HG03139 (cell line): ENCODE measurements at regions not wholly inside any gene's neighbourhood (a gene's known extent, or its start where the extent isn't known, plus 50 kb on each side); places are given as distances from the start of the nearest gene placed in this dataset.

ENCODE experiments used
- ATAC-seq: cut with Tn5 transposase; IDR thresholded peaks from one replicate; pipeline ENCODE4 v1.9.1; 2021; ENCODE audit not compliant: unreplicated experiment

- ATAC-seq: no peak
Measured at GRCh38 chr16:85254051-85254450, 141.8 kb upstream of the CIBAR2 start.

GRCh38 chr16:85254921-85255320 lies 142.6 kb upstream of the CIBAR2 start:
- no peak for ATAC-seq

DNA sequence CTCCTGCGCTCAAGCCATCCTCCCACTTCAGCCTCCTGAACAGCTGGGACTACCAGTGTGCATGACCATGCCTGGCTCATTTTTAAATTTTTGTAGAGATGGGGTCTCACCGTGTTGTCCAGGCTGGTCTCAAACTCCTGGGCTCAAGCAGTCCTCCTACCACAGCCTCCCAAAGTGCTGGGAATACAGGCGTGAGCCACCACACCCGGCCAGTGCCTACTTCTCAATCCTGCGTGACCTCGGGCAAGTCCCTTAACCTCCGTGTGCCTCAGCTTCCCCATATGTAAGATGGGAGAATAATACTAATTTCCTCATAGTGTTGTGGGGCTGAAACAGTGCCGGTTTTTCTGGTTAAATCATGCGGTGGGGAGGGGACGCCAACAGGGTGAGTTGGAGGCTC lies 143.5 kb upstream of the CIBAR2 start:
- ATAC-seq: no peak

DNA sequence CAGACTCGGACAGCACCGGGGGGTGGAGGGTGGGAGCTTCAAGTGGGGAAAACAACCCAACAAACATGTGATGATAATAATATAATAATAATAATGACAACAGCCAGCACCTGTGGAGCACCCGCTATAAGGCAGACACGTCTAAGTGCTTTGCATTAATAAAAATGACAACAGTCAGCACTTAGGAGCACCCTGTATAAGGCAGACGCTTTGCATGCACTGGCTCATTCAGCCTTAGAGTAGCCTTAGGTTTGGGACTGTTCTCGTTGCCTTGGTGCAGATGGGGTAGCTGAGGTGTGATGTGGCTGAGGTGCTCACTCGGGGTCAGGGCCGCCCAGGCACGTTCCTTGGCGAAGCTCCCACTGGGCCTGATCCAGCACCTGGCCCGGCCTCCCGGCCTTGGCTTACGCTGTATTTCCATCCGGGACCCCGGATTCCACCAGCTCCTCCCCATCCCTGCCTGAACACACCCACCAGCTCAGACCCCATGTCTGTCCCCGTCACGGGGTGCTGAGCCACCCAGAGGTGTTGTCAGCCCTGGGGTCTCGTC lies 144.0 kb upstream of the CIBAR2 start:
- ATAC-seq: no peak

DNA sequence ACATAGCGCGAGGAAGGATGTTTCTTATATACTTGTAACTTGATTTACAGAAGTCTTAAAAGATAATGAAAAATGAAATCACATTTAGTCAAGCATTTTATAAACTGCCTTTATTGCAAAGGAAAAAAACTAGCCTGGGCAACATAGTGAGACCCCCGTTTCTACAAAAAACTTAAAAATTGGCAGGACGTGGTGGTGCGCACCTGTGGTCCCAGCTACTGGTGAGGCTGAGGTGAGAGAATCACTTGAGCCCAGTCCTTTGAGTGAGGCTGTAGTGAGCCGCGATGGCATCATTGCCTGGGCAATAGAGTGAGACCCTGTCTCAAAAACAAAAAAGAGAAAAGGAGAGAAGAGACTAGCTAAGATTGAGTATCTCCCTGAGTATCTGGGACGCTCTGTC lies 145.2 kb upstream of the CIBAR2 start:
- no peak for ATAC-seq

DNA sequence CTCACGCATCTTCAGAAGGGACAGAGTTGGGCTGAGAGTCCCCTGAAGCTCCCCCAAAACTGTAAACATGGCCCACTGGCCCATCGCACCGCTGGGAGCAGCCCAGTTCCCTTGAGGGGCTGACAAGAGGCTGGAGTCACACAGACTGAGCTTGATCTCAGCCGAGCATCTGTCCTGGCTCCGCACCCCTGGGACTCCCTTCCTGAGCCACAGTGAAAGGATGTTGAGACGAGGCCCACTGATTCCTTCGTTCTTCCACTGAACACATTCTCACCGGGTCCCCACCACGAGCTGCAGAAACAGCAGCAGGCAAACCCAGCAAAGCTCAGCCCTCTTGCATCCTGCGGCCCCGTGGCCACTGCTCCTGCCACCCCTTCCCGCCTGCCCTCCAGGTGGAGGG lies 145.9 kb upstream of the CIBAR2 start:
- no peak for ATAC-seq

DNA sequence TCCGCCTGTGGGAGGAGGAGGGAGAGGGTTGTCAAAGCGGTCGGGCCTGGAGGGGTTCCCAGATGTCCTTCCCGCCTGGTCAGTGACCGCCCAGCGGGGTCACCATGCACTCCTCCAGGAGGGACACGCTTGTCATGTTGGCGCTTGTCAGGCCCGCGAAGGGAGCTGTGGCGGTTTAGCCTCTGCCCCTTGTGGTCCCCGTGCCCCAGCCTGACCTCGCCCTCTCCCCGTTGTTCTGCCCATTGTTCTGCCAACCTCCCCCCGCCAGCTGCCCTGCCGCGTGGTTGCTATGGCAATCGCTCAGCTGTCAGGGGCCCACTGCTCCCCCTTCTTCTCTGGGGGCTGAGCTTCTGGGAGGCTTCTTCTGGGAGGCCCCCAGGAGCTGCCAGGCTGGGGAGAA lies 146.4 kb upstream of the CIBAR2 start:
- ATAC-seq: no peak

GRCh38 chr16:85259115-85259831 lies 147.0 kb upstream of the CIBAR2 start:
- ATAC-seq: no peak

GRCh38 chr16:85259832-85260167 lies 147.5 kb upstream of the CIBAR2 start:
- no peak for ATAC-seq

DNA sequence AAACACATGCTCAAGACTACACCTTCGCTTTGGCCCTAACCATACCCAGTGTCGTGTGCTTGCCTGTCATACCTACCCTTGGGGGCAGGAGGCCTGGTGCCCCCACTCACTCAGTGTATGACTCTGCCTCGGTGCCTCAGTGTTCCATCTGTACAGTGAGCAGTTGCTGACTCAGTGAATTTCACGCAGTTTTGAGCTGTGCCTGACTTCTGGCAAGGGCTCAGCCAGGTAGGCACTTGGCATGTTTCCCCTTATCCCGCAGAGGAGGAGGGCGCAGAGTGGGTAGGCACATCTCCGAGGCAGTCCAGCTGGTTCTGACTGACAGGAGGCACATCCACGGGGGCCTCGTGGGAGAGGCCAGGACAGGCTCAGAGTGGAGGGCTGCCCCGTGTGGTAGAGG lies 148.9 kb upstream of the CIBAR2 start:
- ATAC-seq: no peak

DNA sequence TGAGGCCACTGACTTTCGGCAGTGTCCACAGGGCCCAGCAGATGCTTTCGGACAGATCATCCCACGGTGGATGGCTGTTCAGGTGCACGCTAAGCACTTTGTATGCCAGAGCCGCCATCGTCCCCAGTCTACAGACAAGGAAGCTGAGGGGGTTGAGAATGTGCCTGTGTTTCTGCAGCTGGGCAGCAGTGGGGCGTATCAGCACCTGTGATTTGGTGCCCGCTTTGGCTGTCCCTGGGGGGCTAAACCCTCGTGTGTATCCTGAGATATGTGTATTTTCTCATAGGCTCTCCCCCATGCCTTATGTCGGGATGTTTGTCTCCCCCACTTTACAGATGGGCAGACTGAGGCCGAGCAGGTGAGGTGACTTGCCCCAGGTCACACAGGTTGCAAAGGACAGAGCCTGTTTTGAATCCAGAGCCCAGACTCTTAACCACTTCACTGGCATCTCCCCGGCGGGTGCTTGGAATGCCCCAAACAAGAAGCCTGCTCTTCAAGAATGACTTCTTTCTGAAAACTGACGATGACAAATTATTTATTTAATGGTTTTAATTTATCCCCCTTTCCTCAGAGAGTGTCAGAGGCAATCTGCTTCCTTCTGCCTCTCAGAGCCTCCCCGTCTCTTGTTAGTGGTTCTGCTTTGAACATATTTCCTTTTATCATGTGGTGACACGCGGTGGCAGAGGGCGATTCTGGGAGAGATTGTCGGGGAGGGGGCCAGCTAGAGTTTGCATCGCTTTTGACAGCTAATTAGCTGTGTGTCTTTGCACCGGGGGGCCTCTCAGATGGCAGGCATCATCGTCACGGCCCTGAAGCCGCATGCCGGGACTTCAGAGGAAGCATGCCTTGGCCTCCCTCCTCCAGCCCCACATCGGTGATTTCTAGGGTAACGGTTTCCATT lies 149.6 kb upstream of the CIBAR2 start:
- ATAC-seq: no peak

DNA sequence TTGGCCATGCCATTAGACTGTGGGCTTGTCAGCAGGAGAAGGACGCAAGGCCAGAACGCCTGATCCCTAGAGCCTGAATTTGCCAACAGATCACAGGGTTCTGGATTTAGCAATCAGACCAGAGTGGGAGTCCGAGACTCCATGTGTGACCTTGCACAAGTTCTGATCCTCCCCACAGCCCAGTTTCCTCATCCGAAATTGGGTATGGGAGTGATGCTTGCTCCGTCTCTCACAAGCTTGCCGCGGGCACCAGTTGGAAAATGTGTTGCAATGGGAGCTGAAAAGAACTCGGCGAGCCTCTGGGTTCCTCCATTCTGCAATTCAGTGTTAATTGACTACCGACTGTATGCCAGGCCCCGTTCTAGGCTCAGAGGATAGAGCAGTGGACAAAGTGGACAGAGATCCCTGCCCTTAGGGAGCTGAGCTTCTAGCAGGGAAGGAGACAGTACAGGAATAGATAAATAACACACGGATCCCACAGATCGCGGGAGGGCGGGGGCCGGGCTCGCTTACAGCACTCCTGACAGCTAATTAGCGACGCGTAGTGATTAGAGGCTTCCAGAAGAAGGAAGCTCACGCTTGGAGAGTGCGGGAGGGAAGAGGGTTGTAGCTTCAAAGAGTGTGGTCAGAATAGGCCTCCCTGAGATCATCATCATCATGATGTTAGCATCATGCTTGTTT lies 150.4 kb upstream of the CIBAR2 start:
- ATAC-seq: no peak

DNA sequence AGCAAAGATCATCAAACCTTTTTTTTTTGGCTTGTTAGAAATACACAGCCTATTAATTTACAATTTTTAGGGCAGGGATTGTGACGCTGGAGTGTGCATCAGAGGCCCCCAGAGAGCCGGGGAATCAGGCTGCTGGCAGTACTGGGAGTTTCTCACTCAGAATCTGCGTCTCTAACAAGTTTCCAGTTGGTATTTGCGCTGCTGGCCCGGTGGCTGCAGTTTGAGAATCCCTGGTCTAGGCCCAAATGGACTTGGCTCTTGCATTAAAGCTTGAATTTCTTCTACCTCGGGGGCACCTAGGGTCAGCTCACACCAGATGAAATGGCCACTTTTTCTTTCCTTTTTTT lies 150.9 kb upstream of the CIBAR2 start:
- ATAC-seq: no peak

- ATAC-seq: no peak
Measured at GRCh38 chr16:85264752-85265151, 152.5 kb upstream of the CIBAR2 start.

GRCh38 chr16:85265161-85265784 lies 153.0 kb upstream of the CIBAR2 start:
- ATAC-seq: no peak

- no peak for ATAC-seq
Measured at GRCh38 chr16:85265810-85266209, 153.5 kb upstream of the CIBAR2 start.

DNA sequence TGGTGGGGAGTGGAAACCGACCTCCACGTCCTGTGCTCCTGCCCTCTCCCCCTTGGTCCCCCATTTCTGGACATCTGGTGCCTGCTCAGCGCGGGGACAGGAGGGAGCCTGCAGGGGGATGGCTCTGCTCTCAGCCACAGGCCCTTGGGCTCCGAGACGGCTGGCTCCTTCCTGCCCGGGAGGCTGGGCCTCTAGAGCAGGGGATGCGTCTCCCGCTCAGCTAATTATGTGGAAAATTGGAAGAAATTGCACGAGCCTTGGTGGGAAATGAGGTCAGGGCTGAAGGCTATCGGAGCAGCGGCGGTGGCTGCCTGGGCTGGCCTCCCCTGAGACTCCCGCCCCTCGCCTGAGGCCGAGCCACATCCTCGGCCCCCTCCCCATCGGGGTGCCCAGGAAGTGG lies 154.6 kb upstream of the CIBAR2 start:
- no peak for ATAC-seq

DNA sequence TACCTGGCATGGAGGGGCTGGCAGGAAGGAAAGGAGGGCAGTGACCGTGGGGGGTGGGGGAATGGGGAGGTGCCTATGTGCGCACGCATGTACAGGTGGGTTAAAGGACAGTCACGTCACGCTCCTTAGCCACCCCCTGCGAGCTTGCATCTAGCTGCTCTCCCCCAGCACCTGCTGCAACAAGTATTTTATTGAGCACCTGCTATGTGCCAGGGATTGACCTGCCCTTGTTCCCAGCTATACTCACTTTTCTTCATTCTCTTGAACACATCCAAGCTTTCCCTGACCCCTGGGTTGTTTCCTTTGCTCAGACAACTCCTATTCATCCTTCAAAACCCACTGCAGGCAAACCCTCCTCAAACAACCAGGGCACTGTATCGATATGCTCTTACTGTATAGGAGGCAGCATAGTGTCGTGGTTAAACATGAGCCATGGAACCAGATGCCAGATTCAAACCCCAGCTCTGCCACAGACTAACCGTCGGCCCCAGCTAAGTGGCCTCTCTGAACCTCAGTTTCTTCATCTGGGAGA lies 155.2 kb upstream of the CIBAR2 start:
- ATAC-seq: no peak

GRCh38 chr16:85269165-85269564 lies 156.9 kb upstream of the CIBAR2 start:
- ATAC-seq: no peak

- ATAC-seq: no peak
Measured at GRCh38 chr16:85270374-85270773, 158.1 kb upstream of the CIBAR2 start.

DNA sequence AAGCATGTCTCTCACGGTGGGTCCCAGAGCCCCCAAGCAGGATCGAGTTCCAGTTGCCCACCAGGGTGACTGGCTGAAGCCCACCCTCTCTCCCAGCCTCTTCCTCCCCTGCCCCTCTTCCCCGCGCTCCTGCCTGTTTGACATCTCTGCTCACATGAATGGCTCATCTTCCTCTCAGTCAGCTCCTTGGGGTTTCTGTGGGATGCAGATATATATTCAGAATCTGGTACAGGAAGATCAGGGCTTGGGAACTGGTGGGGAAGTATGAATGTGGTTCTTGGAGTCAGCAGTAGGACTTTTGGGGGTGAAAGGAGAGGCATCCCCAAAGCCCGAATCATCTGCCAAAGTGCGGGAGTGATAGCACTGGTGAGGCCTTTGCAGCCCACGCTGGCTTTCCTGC lies 158.9 kb upstream of the CIBAR2 start:
- no peak for ATAC-seq
